ENCODE measurements at regions not wholly inside any gene's neighbourhood (a gene's known extent, or its start where the extent isn't known, plus 50 kb on each side); places are given as distances from the start of the nearest gene placed in this dataset.

DNA sequence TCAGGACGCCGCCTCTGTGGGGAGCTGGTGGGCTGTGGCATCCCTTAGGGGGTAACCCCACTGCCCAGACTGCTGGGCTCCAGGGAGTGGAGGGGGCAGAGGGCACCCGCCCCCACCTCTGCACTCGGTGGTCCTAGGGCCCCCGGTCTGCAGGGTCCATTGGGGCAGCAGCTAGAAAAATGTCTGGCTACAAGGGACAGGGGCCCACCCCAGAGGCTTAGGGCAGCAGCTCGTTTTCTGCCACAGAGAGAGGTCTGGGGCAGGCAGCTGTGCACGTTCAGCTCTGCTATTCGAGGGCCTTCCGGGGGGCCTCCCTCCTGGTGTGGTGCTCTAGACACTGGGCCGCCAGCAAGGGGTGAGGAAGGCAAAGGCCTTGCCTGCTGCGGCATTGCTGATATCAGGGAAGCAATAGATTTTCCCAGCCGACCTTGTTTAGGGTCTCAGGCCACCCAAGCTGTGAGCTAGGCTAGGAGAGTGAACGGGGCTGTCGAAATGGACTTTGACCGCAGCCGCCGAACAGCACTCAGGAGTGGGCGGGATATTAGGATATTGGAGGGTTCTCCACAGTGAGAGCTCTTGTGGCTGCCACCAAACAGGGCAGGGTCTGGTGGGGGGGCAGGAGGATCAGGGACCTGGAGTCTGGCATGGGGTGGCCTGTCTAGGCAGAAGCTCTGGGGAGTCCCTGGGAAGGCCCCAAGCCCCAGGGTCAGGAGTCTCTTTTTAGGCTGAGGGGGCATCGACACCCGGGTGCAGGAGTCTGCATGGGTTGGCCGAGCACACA, 61.4 kb upstream of the KLF13 start:
- TF ChIP-seq CTCF (IDR thresholded peaks at IDR 0.05) = no peak

DNA sequence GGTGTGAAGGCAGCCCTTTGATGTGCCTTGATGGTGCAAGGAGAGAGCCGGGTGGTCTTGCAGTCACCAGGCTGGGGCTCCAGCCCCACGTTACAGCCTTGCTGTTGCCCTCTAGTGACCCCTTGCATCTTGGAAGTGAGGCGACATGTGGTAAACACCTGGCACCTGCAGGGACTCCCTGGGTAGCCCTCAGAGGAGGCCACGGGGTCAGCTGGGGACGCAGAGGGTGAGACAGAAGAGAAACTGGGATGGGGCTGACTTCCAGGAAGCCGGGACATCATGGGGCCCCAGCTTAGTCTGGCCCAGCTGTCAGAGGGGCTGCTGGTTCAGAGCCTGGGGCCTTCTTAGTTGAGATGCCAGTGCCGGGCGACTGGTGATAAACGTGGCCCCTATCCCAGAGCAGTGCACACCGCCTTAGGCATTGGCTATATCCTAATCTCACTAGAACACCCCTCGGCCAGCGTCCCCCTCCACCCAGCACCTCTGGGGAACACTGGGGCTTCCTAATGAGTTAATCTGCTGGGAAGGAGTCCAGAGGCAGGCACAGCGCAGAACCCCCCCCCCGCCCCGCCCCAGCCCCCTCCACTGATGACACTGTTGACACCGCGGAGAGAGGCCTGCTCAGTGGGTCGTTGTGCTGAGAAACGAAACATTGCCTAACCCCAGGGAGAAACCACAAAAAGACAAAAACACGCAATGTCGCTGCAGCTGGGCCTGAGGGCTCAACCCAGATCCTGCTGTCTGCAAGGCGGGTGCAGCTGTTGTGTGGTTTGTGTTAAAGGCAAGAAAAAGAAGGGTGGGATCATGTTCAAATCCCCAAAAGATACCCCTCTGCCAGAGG, 60.5 kb upstream of the KLF13 start:
- no peak for TF ChIP-seq CTCF (IDR thresholded peaks at IDR 0.05)

GRCh38 chr15:31266712-31267111, 59.9 kb upstream of the KLF13 start:
- no peak for TF ChIP-seq CTCF (IDR thresholded peaks at IDR 0.05)

- no peak for TF ChIP-seq CTCF (IDR thresholded peaks at IDR 0.05)
Observed at GRCh38 chr15:31267161-31268107, 59.2 kb upstream of the KLF13 start.

- no peak for TF ChIP-seq CTCF (IDR thresholded peaks at IDR 0.05)
Observed at GRCh38 chr15:31268108-31268501, 58.5 kb upstream of the KLF13 start.

- no peak for TF ChIP-seq CTCF (IDR thresholded peaks at IDR 0.05)
Observed at GRCh38 chr15:31268911-31269784, 57.5 kb upstream of the KLF13 start.

All from LNCAP (cell line).